ENCODE measurements at regions not wholly inside any gene's neighbourhood (a gene's known extent, or its start where the extent isn't known, plus 50 kb on each side); places are given as distances from the start of the nearest gene placed in this dataset.
"Not testable (repeated sequence)": the region's sequence is repeated elsewhere in the genome, so short reads cannot be mapped to it uniquely, and the experiment has no call there.

- no peak for DNase-seq
- H3K27ac Mint-ChIP-seq = no peak overlapping the region
- H3K4me1 Mint-ChIP-seq (ENCODE audit: low read depth) = no peaks in the 10 kb centered on the region
- no peak overlapping the region for H3K4me3 Mint-ChIP-seq
- H3K36me3 Mint-ChIP-seq (ENCODE audit: insufficient read depth in 2 of 2) = no peaks in the 10 kb centered on the region
- H3K27me3 Mint-ChIP-seq (ENCODE audit: low read depth) = peaks cover 20% of the 10 kb centered on the region
- no peaks in the 10 kb centered on the region for H3K9me3 Mint-ChIP-seq
- no peak for ATAC-seq (replicated peaks in 1 of 2)
These were observed 164.1 kb upstream of the KCNQ5 start for GRCh38 chr6:72457738-72458137.

GRCh38 chr6:72458521-72458920 lies 163.3 kb upstream of the KCNQ5 start:
- Mint-ChIP-seq H3K27ac (no peak overlapping the region), H3K9me3 (no peaks in the 10 kb centered on the region), H3K4me1 (ENCODE audit: low read depth) (no peaks in the 10 kb centered on the region), H3K4me3 (no peak overlapping the region), H3K36me3 (ENCODE audit: insufficient read depth in 2 of 2) (no peaks in the 10 kb centered on the region), H3K27me3 (ENCODE audit: low read depth) (peaks cover 17% of the 10 kb centered on the region)
- DNase-seq (no peak), ATAC-seq (replicated peaks in 1 of 2) (no peak)

GRCh38 chr6:72461144-72461543 lies 160.7 kb upstream of the KCNQ5 start:
- H3K4me1 Mint-ChIP-seq (ENCODE audit: low read depth) = no peaks in the 10 kb centered on the region
- H3K36me3 Mint-ChIP-seq (ENCODE audit: insufficient read depth in 2 of 2) = no peaks in the 10 kb centered on the region
- no peak overlapping the region for H3K27ac Mint-ChIP-seq
- H3K27me3 Mint-ChIP-seq (ENCODE audit: low read depth) = peaks cover 17% of the 10 kb centered on the region
- no peak overlapping the region for H3K4me3 Mint-ChIP-seq
- no peak for ATAC-seq (replicated peaks in 1 of 2)
- no peaks in the 10 kb centered on the region for H3K9me3 Mint-ChIP-seq
- DNase-seq = no peak

- no peak for DNase-seq
- no peak for ATAC-seq (replicated peaks in 1 of 2)
- H3K27me3 Mint-ChIP-seq (ENCODE audit: low read depth) = peaks cover 29% of the 10 kb centered on the region
- H3K4me3 Mint-ChIP-seq = no peak overlapping the region
- H3K36me3 Mint-ChIP-seq (ENCODE audit: insufficient read depth in 2 of 2) = no peaks in the 10 kb centered on the region
- no peaks in the 10 kb centered on the region for H3K4me1 Mint-ChIP-seq (ENCODE audit: low read depth)
- H3K27ac Mint-ChIP-seq = no peak overlapping the region
- H3K9me3 Mint-ChIP-seq = no peaks in the 10 kb centered on the region
These were observed 157.6 kb upstream of the KCNQ5 start for GRCh38 chr6:72464246-72464645.

GRCh38 chr6:72464791-72465691 lies 156.8 kb upstream of the KCNQ5 start:
- Mint-ChIP-seq H3K27ac (no peak overlapping the region), H3K4me1 (ENCODE audit: low read depth) (no peaks in the 10 kb centered on the region), H3K36me3 (ENCODE audit: insufficient read depth in 2 of 2) (no peaks in the 10 kb centered on the region), H3K4me3 (no peak overlapping the region), H3K27me3 (ENCODE audit: low read depth) (peaks cover 29% of the 10 kb centered on the region), H3K9me3 (no peaks in the 10 kb centered on the region)
- ATAC-seq (replicated peaks in 1 of 2) = no peak
- no peak for DNase-seq

GRCh38 chr6:72466471-72466870 lies 155.4 kb upstream of the KCNQ5 start:
- Mint-ChIP-seq H3K4me3 (no peak overlapping the region), H3K36me3 (ENCODE audit: insufficient read depth in 2 of 2) (no peaks in the 10 kb centered on the region), H3K27ac (no peak overlapping the region), H3K27me3 (ENCODE audit: low read depth) (peaks cover 28% of the 10 kb centered on the region), H3K4me1 (ENCODE audit: low read depth) (no peaks in the 10 kb centered on the region), H3K9me3 (no peaks in the 10 kb centered on the region)
- ATAC-seq (replicated peaks in 1 of 2) = no peak
- no peak for DNase-seq

GRCh38 chr6:72466971-72467566 lies 154.8 kb upstream of the KCNQ5 start:
- H3K4me3 Mint-ChIP-seq = no peak overlapping the region
- H3K36me3 Mint-ChIP-seq (ENCODE audit: insufficient read depth in 2 of 2) = no peaks in the 10 kb centered on the region
- ATAC-seq (replicated peaks in 1 of 2) (no peak), DNase-seq (no peak)
- H3K9me3 Mint-ChIP-seq = no peaks in the 10 kb centered on the region
- H3K4me1 Mint-ChIP-seq (ENCODE audit: low read depth) = no peaks in the 10 kb centered on the region
- H3K27me3 Mint-ChIP-seq (ENCODE audit: low read depth) = peaks cover 22% of the 10 kb centered on the region
- H3K27ac Mint-ChIP-seq = no peak overlapping the region

- not testable (repeated sequence) for H3K36me3 Mint-ChIP-seq (ENCODE audit: insufficient read depth in 2 of 2); H3K4me3 Mint-ChIP-seq; DNase-seq; H3K4me1 Mint-ChIP-seq (ENCODE audit: low read depth); H3K27ac Mint-ChIP-seq; ATAC-seq (replicated peaks in 1 of 2); H3K9me3 Mint-ChIP-seq
- H3K27me3 Mint-ChIP-seq (ENCODE audit: low read depth) = peaks cover 11% of the 10 kb centered on the region
These were observed 152.4 kb upstream of the KCNQ5 start for GRCh38 chr6:72469406-72469983.

- ATAC-seq (replicated peaks in 1 of 2) (no peak), DNase-seq (no peak)
- Mint-ChIP-seq H3K4me1 (ENCODE audit: low read depth) (no peaks in the 10 kb centered on the region), H3K36me3 (ENCODE audit: insufficient read depth in 2 of 2) (no peaks in the 10 kb centered on the region), H3K4me3 (no peak overlapping the region), H3K27ac (no peak overlapping the region), H3K9me3 (no peaks in the 10 kb centered on the region), H3K27me3 (ENCODE audit: low read depth) (no peaks in the 10 kb centered on the region)
These were observed 145.8 kb upstream of the KCNQ5 start for GRCh38 chr6:72476051-72476450.

GRCh38 chr6:72476646-72477045 lies 145.2 kb upstream of the KCNQ5 start:
- ATAC-seq (replicated peaks in 1 of 2) = no peak
- H3K27me3 Mint-ChIP-seq (ENCODE audit: low read depth) = no peaks in the 10 kb centered on the region
- no peak overlapping the region for H3K27ac Mint-ChIP-seq
- H3K9me3 Mint-ChIP-seq = no peaks in the 10 kb centered on the region
- no peaks in the 10 kb centered on the region for H3K4me1 Mint-ChIP-seq (ENCODE audit: low read depth)
- DNase-seq = no peak
- no peaks in the 10 kb centered on the region for H3K36me3 Mint-ChIP-seq (ENCODE audit: insufficient read depth in 2 of 2)
- H3K4me3 Mint-ChIP-seq = no peak overlapping the region

- Mint-ChIP-seq H3K4me1 (ENCODE audit: low read depth) (no peaks in the 10 kb centered on the region), H3K4me3 (no peak overlapping the region), H3K27ac (no peak overlapping the region), H3K9me3 (no peaks in the 10 kb centered on the region), H3K27me3 (ENCODE audit: low read depth) (peaks cover 16% of the 10 kb centered on the region), H3K36me3 (ENCODE audit: insufficient read depth in 2 of 2) (no peaks in the 10 kb centered on the region)
- DNase-seq (no peak), ATAC-seq (replicated peaks in 1 of 2) (no peak)
These were observed 126.4 kb upstream of the KCNQ5 start for GRCh38 chr6:72495441-72495840.

GRCh38 chr6:72497186-72497585 lies 124.7 kb upstream of the KCNQ5 start:
- peaks cover 16% of the 10 kb centered on the region for H3K27me3 Mint-ChIP-seq (ENCODE audit: low read depth)
- H3K36me3 Mint-ChIP-seq (ENCODE audit: insufficient read depth in 2 of 2) = no peaks in the 10 kb centered on the region
- ATAC-seq (replicated peaks in 1 of 2) = no peak
- no peak for DNase-seq
- H3K4me3 Mint-ChIP-seq = no peak overlapping the region
- no peak overlapping the region for H3K27ac Mint-ChIP-seq
- H3K9me3 Mint-ChIP-seq = no peaks in the 10 kb centered on the region
- no peaks in the 10 kb centered on the region for H3K4me1 Mint-ChIP-seq (ENCODE audit: low read depth)

GRCh38 chr6:72500669-72501068 lies 121.2 kb upstream of the KCNQ5 start:
- no peak for ATAC-seq (replicated peaks in 1 of 2)
- Mint-ChIP-seq H3K4me3 (no peak overlapping the region), H3K27ac (no peak overlapping the region), H3K9me3 (no peaks in the 10 kb centered on the region), H3K4me1 (ENCODE audit: low read depth) (no peaks in the 10 kb centered on the region), H3K27me3 (ENCODE audit: low read depth) (peaks cover 22% of the 10 kb centered on the region), H3K36me3 (ENCODE audit: insufficient read depth in 2 of 2) (no peaks in the 10 kb centered on the region)
- no peak for DNase-seq

Measured in activated T-cell treated with anti-CD3 and anti-CD28 coated beads, Interleukin-2, amount 50 U/mL, for 72 hours (primary cell).